ENCODE measurements at regions not wholly inside any gene's neighbourhood (a gene's known extent, or its start where the extent isn't known, plus 50 kb on each side); places are given as distances from the start of the nearest gene placed in this dataset.

- no peaks in the 10 kb centered on the region for H3K36me3 ChIP-seq (ENCODE audit: insufficient read depth, low read length)
- no peak overlapping the region for H3K27ac Mint-ChIP-seq (ENCODE audit: unreplicated experiment)
- H3K4me3 Mint-ChIP-seq (ENCODE audit: unreplicated experiment): no peak overlapping the region
- H3K9me3 ChIP-seq (ENCODE audit: insufficient read depth, low read depth, low read length): no peaks in the 10 kb centered on the region
- H4K20me1 ChIP-seq (ENCODE audit: insufficient read depth, low read length): no peaks in the 10 kb centered on the region
- TF ChIP-seq CTCF (IDR thresholded peaks at IDR 0.05; ENCODE audit: insufficient read depth, low read depth, low read length): no peak
- H3K4me3 ChIP-seq (ENCODE audit: insufficient read depth, low read depth, low read length): no peak overlapping the region
- FAIRE-seq: no peak
- no peak overlapping the region for H2AFZ ChIP-seq (ENCODE audit: low read depth, low read length)
- DNase-seq (ENCODE audit: low read depth): no peak
- no peaks in the 10 kb centered on the region for H3K4me1 Mint-ChIP-seq (ENCODE audit: low read depth, unreplicated experiment)
- H3K9me3 Mint-ChIP-seq (ENCODE audit: unreplicated experiment): no peaks in the 10 kb centered on the region
- H3K27me3 ChIP-seq (ENCODE audit: insufficient read depth, low read length): no peaks in the 10 kb centered on the region
- no peak overlapping the region for H3K9ac ChIP-seq (ENCODE audit: low read length)
- no peaks in the 10 kb centered on the region for H3K79me2 ChIP-seq (ENCODE audit: insufficient read depth, low read length)
- H3K27ac ChIP-seq (ENCODE audit: low read depth, low read length): no peak overlapping the region
- no peaks in the 10 kb centered on the region for H3K27me3 Mint-ChIP-seq (ENCODE audit: low read depth, unreplicated experiment)
- no peaks in the 10 kb centered on the region for H3K4me1 ChIP-seq (ENCODE audit: insufficient read depth, low read length)
- no peaks in the 10 kb centered on the region for H3K36me3 Mint-ChIP-seq (ENCODE audit: low read depth, unreplicated experiment)
- H3K4me2 ChIP-seq (ENCODE audit: low read length): no peak overlapping the region
Observed at GRCh38 chr1:168917309-168917708, 188.3 kb upstream of the DPT start.

GRCh38 chr1:168917796-168918195 lies 188.7 kb upstream of the ATP1B1 start:
- H3K9me3 Mint-ChIP-seq (ENCODE audit: unreplicated experiment): no peaks in the 10 kb centered on the region
- Histone ChIP-seq H4K20me1 (ENCODE audit: insufficient read depth, low read length) (no peaks in the 10 kb centered on the region), H3K9me3 (ENCODE audit: insufficient read depth, low read depth, low read length) (no peaks in the 10 kb centered on the region), H3K4me1 (ENCODE audit: insufficient read depth, low read length) (no peaks in the 10 kb centered on the region), H3K27ac (ENCODE audit: low read depth, low read length) (no peak overlapping the region), H3K4me2 (ENCODE audit: low read length) (no peak overlapping the region), H3K79me2 (ENCODE audit: insufficient read depth, low read length) (no peaks in the 10 kb centered on the region), H3K4me3 (ENCODE audit: insufficient read depth, low read depth, low read length) (no peak overlapping the region), H3K9ac (ENCODE audit: low read length) (no peak overlapping the region), H3K36me3 (ENCODE audit: insufficient read depth, low read length) (no peaks in the 10 kb centered on the region), H2AFZ (ENCODE audit: low read depth, low read length) (no peak overlapping the region), H3K27me3 (ENCODE audit: insufficient read depth, low read length) (no peaks in the 10 kb centered on the region)
- FAIRE-seq: no peak
- H3K4me3 Mint-ChIP-seq (ENCODE audit: unreplicated experiment): no peak overlapping the region
- H3K27me3 Mint-ChIP-seq (ENCODE audit: low read depth, unreplicated experiment): no peaks in the 10 kb centered on the region
- TF ChIP-seq CTCF (IDR thresholded peaks at IDR 0.05; ENCODE audit: insufficient read depth, low read depth, low read length) (no peak), EZH2 (IDR thresholded peaks at IDR 0.05; ENCODE audit: insufficient read depth, low read length) (no peak)
- DNase-seq (ENCODE audit: low read depth): no peak
- no peak overlapping the region for H3K27ac Mint-ChIP-seq (ENCODE audit: unreplicated experiment)
- no peaks in the 10 kb centered on the region for H3K36me3 Mint-ChIP-seq (ENCODE audit: low read depth, unreplicated experiment)
- no peaks in the 10 kb centered on the region for H3K4me1 Mint-ChIP-seq (ENCODE audit: low read depth, unreplicated experiment)

- FAIRE-seq (no peak), DNase-seq (ENCODE audit: low read depth) (no peak)
- H3K27me3 Mint-ChIP-seq (ENCODE audit: low read depth, unreplicated experiment): no peaks in the 10 kb centered on the region
- no peaks in the 10 kb centered on the region for H3K9me3 Mint-ChIP-seq (ENCODE audit: unreplicated experiment)
- TF ChIP-seq EZH2 (IDR thresholded peaks at IDR 0.05; ENCODE audit: insufficient read depth, low read length) (no peak), CTCF (IDR thresholded peaks at IDR 0.05; ENCODE audit: insufficient read depth, low read depth, low read length) (no peak)
- H3K4me1 ChIP-seq (ENCODE audit: insufficient read depth, low read length): no peaks in the 10 kb centered on the region
- no peak overlapping the region for H3K27ac ChIP-seq (ENCODE audit: low read depth, low read length)
- no peaks in the 10 kb centered on the region for H3K9me3 ChIP-seq (ENCODE audit: insufficient read depth, low read depth, low read length)
- H3K36me3 ChIP-seq (ENCODE audit: insufficient read depth, low read length): no peaks in the 10 kb centered on the region
- no peak overlapping the region for H3K27ac Mint-ChIP-seq (ENCODE audit: unreplicated experiment)
- H3K4me3 ChIP-seq (ENCODE audit: insufficient read depth, low read depth, low read length): no peak overlapping the region
- H3K79me2 ChIP-seq (ENCODE audit: insufficient read depth, low read length): no peaks in the 10 kb centered on the region
- H3K9ac ChIP-seq (ENCODE audit: low read length): no peak overlapping the region
- no peaks in the 10 kb centered on the region for H4K20me1 ChIP-seq (ENCODE audit: insufficient read depth, low read length)
- H3K4me2 ChIP-seq (ENCODE audit: low read length): no peak overlapping the region
- H3K36me3 Mint-ChIP-seq (ENCODE audit: low read depth, unreplicated experiment): no peaks in the 10 kb centered on the region
- no peaks in the 10 kb centered on the region for H3K27me3 ChIP-seq (ENCODE audit: insufficient read depth, low read length)
- H2AFZ ChIP-seq (ENCODE audit: low read depth, low read length): no peak overlapping the region
- H3K4me3 Mint-ChIP-seq (ENCODE audit: unreplicated experiment): no peak overlapping the region
- no peaks in the 10 kb centered on the region for H3K4me1 Mint-ChIP-seq (ENCODE audit: low read depth, unreplicated experiment)
Observed at GRCh38 chr1:168918860-168919741, 187.4 kb upstream of the ATP1B1 start.

Data from astrocyte (in vitro differentiated cells and primary cell).